K562 (cell line): ENCODE measurements at regions not wholly inside any gene's neighbourhood (a gene's known extent, or its start where the extent isn't known, plus 50 kb on each side); places are given as distances from the start of the nearest gene placed in this dataset.

ENCODE experiments used
- ATAC-seq: fragments of 200-7000 bp; cut with Tn5 transposase; 3 replicates; pipeline ENCODE4 v1.9.1; 2020; ENCODE audit warnings: moderate library complexity
- BruUV-seq: library from RNA; stranded (reverse); fragments of 400-500 nt; replicated peaks from 2 replicates; lab custom pipeline; 2021; lab: Mats Ljungman, UMichigan
- CTCF ChIA-PET: fragments of 300-600 bp; formaldehyde crosslinking; extraction: SDS; loops from one replicate; lab custom pipeline; 2021; ENCODE audit warnings: low intra/inter-chr PET ratio; lab: Yijun Ruan, JAX
- POLR2A ChIA-PET: fragments of 300-600, 350-650 bp; sonication (Branson Sonifier 250); formaldehyde crosslinking; extraction: SDS; loops from one replicate; lab custom pipeline; 2021; ENCODE audit warnings: antibody characterized with exemption, inconsistent platforms; lab: Yijun Ruan, JAX
- DNase-seq, 4 experiments: peaks; one replicate each; pipeline versions ENCODE4 v3.0.0 to v3.0.0-alpha.2; 2011 to 2018; ENCODE audit warnings: low spot score in 3 of 4, mixed read lengths in 3 of 4; ENCODE audit errors: extremely low read depth in 1 of 4
- FAIRE-seq: peaks from 2 replicates; lab custom pipeline; 2011; peaks lifted over from hg19 to GRCh38; lab: Jason Lieb, UNC
- H2AFZ ChIP-seq: 2 replicates; pipeline ENCODE4 v1.6.0; 2011; ENCODE audit warnings: low read depth, low read length, control low read depth, inconsistent platforms
- H3K27ac ChIP-seq: fragments of 200-600 bp; 3 replicates; pipeline ENCODE4 v1.8.0; 2011; ENCODE audit warnings: low read depth, mild to moderate bottlenecking, control low read depth, inconsistent platforms, low read length, moderate library complexity, mixed read lengths; ENCODE audit errors: extremely low read depth
- H3K27me3 ChIP-seq, 2 experiments: fragments of 300-600 bp in 1 of 2; 2 replicates in 1 of 2; 3 replicates in 1 of 2; pipeline versions ENCODE4 v1.6.0 to v1.8.0; 2011; ENCODE audit warnings: inconsistent platforms in 2 of 2, low read length in 2 of 2, mild to moderate bottlenecking in 1 of 2, mixed read lengths in 1 of 2, moderate library complexity in 1 of 2; ENCODE audit not compliant: control insufficient read depth in 2 of 2, insufficient read depth in 2 of 2
- H3K36me3 ChIP-seq: fragments of 300-600 bp; 3 replicates; pipeline ENCODE4 v1.8.0; 2011; ENCODE audit warnings: mild to moderate bottlenecking, low read length, inconsistent platforms; ENCODE audit not compliant: control insufficient read depth, insufficient read depth
- H3K4me1 ChIP-seq, 2 experiments: fragments of 200-600 bp in 1 of 2; replicated peaks in 1 of 2; 2 replicates in 1 of 2; 3 replicates in 1 of 2; pipeline versions ENCODE4 v1.5.1 to v1.8.0; 2011; ENCODE audit warnings: inconsistent platforms in 2 of 2, low read length in 2 of 2, mild to moderate bottlenecking in 1 of 2, mixed read lengths in 1 of 2, moderate library complexity in 1 of 2; ENCODE audit not compliant: control insufficient read depth in 2 of 2, insufficient read depth in 2 of 2
- H3K4me2 ChIP-seq: 2 replicates; pipeline ENCODE4 v1.6.1; 2011; ENCODE audit warnings: low read length, control low read depth, inconsistent platforms, mixed read lengths; ENCODE audit not compliant: insufficient read depth
- H3K4me3 ChIP-seq: fragments of 200-600 bp; sonication (generic), shearing (Covaris generic); 2 replicates; pipeline ENCODE4 v1.5.1; 2016; ENCODE audit warnings: control low read depth, inconsistent platforms
- H3K79me2 ChIP-seq: fragments of 200-600 bp; 3 replicates; pipeline ENCODE4 v1.8.0; 2011; ENCODE audit warnings: low read length, inconsistent platforms; ENCODE audit not compliant: control insufficient read depth, insufficient read depth
- H3K9ac ChIP-seq, 2 experiments: 2 replicates each; pipeline versions ENCODE4 v1.6.0 to v1.6.1; 2011; ENCODE audit warnings: low read depth in 2 of 2, low read length in 2 of 2, control low read depth in 1 of 2, inconsistent platforms in 1 of 2, mild to moderate bottlenecking in 1 of 2, mixed read lengths in 1 of 2; ENCODE audit not compliant: insufficient read depth in 1 of 2
- H3K9me1 ChIP-seq: one replicate; pipeline ENCODE4 v1.6.0; 2011; ENCODE audit warnings: inconsistent platforms, mild to moderate bottlenecking, low read length, moderate library complexity; ENCODE audit not compliant: control insufficient read depth, insufficient read depth
- H3K9me3 ChIP-seq: replicated peaks from 2 replicates; pipeline ENCODE4 v1.5.1; 2011; ENCODE audit warnings: low read depth, low read length, inconsistent platforms; ENCODE audit not compliant: control insufficient read depth, insufficient read depth
- H4K20me1 ChIP-seq: replicated peaks from 2 replicates; pipeline ENCODE4 v1.6.1; 2011; ENCODE audit warnings: low read length, inconsistent platforms, mixed read lengths; ENCODE audit not compliant: control insufficient read depth, insufficient read depth
- CXXC5 ChIP-seq: fragments of 250-450 bp; sonication (Bioruptor Pico); IDR thresholded peaks from 2 replicates; pipeline ENCODE4 v1.8.0; 2022; ENCODE audit warnings: inconsistent platforms, mild to moderate bottlenecking, moderate library complexity
- DDX20 ChIP-seq: fragments of 450-650 bp; IDR thresholded peaks from 2 replicates; pipeline ENCODE4 v1.6.1; 2016; ENCODE audit warnings: missing genetic modification characterization, low read depth, mild to moderate bottlenecking, missing compliant biosample characterization, moderate library complexity
- HMG20B ChIP-seq: fragments of 250-450 bp; sonication (Bioruptor Pico); IDR thresholded peaks from 2 replicates; pipeline ENCODE4 v1.5.0; 2021; ENCODE audit warnings: mild to moderate bottlenecking
- KDM2B ChIP-seq: fragments of 250-450 bp; sonication (Bioruptor Pico); IDR thresholded peaks from 2 replicates; pipeline ENCODE4 v1.8.0; 2021; ENCODE audit warnings: mild to moderate bottlenecking, moderate library complexity
- MCM5 ChIP-seq: fragments of 450-650 bp; IDR thresholded peaks from 2 replicates; pipeline ENCODE4 v1.6.1; 2016; ENCODE audit warnings: low read depth
- NFIC ChIP-seq: fragments of 450-650 bp; IDR thresholded peaks from 2 replicates; pipeline ENCODE4 v1.6.1; 2017; ENCODE audit warnings: mild to moderate bottlenecking, inconsistent platforms
- PCBP1 ChIP-seq: fragments of 200-400 bp; formaldehyde crosslinking; IDR thresholded peaks from 2 replicates; pipeline ENCODE4 v1.6.1; 2018; ENCODE audit warnings: mild to moderate bottlenecking, low read depth, low read length; ENCODE audit not compliant: poor library complexity, severe bottlenecking
- RUNX1 ChIP-seq: sonication (generic); IDR thresholded peaks from 2 replicates; pipeline ENCODE4 v1.6.1; 2016; ENCODE audit warnings: antibody characterized with exemption, low read depth
- SMARCA5 ChIP-seq: fragments of 450-650 bp; IDR thresholded peaks from 2 replicates; pipeline ENCODE4 v1.6.1; 2016
- TCFL5 ChIP-seq: fragments of 250-450 bp; sonication (Bioruptor Pico); conservative IDR thresholded peaks from 2 replicates; pipeline ENCODE4 v1.6.1; 2021; ENCODE audit warnings: mild to moderate bottlenecking, moderate library complexity, matching md5 sums
- ZBTB2 ChIP-seq: fragments of 450-650 bp; IDR thresholded peaks from 2 replicates; pipeline ENCODE4 v1.6.1; 2016; ENCODE audit warnings: antibody characterized with exemption
- ZFX ChIP-seq: sonication (generic); formaldehyde crosslinking; IDR thresholded peaks from 2 replicates; pipeline ENCODE4 v1.8.0; 2022; ENCODE audit warnings: mild to moderate bottlenecking, missing genetic modification reagents, moderate library complexity
- ZNF133 ChIP-seq: fragments of 250-450 bp; sonication (Bioruptor Pico); IDR thresholded peaks from 2 replicates; pipeline ENCODE4 v1.4.0; 2020; ENCODE audit warnings: mild to moderate bottlenecking
- ZNF445 ChIP-seq: fragments of 250-450 bp; sonication (Bioruptor Pico); IDR thresholded peaks from 2 replicates; pipeline ENCODE4 v1.4.0; 2020; ENCODE audit warnings: low read depth, mild to moderate bottlenecking, moderate library complexity
- ZNF551 ChIP-seq: fragments of 250-450 bp; sonication (Bioruptor Pico); IDR thresholded peaks from 2 replicates; pipeline ENCODE4 v1.5.0; 2021; ENCODE audit warnings: mild to moderate bottlenecking, moderate library complexity
- ZNF589 ChIP-seq: fragments of 200-800 bp; sonication (Bioruptor generic); IDR thresholded peaks from 2 replicates; pipeline ENCODE4 v1.6.1; 2016; ENCODE audit warnings: low read depth, missing genetic modification characterization, missing compliant biosample characterization
- ZSCAN29 ChIP-seq: fragments of 450-650 bp; IDR thresholded peaks from 2 replicates; pipeline ENCODE4 v1.6.1; 2017
- WGBS: fragments of 100-300 bp; shearing (Covaris generic); methylation state at CpG from one replicate; pipeline ENCODE4 v1.1.6; 2016; ENCODE audit warnings: low coverage, mixed read lengths; ENCODE audit not compliant: insufficient coverage; ENCODE audit errors: missing lambda C conversion rate; 5-methylcytosine and 5-hydroxymethylcytosine counted together
- in situ Hi-C: fragments of 300-500 bp; cut with MboI; formaldehyde crosslinking; loops from 4 replicates; pipeline ENCODE4 v1.15.0; 2018; ENCODE audit warnings: inconsistent platforms, mixed read lengths
- intact Hi-C: fragments of 100-400 bp; cut with micrococcal nuclease; formaldehyde crosslinking; loops from 2 replicates; pipeline ENCODE4 v1.14.2; 2022

- no CpG with 5 or more reads among the region's 2 CpGs for WGBS
These were observed 486.4 kb upstream of the ISX start for GRCh38 chr22:34579519-34579918.

GRCh38 chr22:34587357-34588356, 478.3 kb upstream of the ISX start:
- Histone ChIP-seq H3K9me3 (no peaks in the 10 kb centered on the region), H3K4me2 (no peak overlapping the region), H3K9me1 (no peaks in the 10 kb centered on the region), H4K20me1 (no peaks in the 10 kb centered on the region), H3K4me1 (no peaks in the 10 kb centered on the region), H3K27ac (no peak overlapping the region), H3K9ac (no peak overlapping the region), H3K27me3 (no peaks in the 10 kb centered on the region), H3K4me3 (no peak overlapping the region), H3K79me2 (no peaks in the 10 kb centered on the region), H3K36me3 (no peaks in the 10 kb centered on the region), H2AFZ (no peak overlapping the region)
- POLR2A ChIA-PET: no interaction called here
- DNase-seq: no peak
- no peak for ATAC-seq
- CTCF ChIA-PET: no interaction called here
- intact Hi-C loops (no loop called here), in situ Hi-C loops (no loop called here)
- no TSS peak for BruUV-seq
- FAIRE-seq: no peak
- TF ChIP-seq NFIC: no peak
- TF ChIP-seq ZBTB2: no peak
- TF ChIP-seq ZNF589 (CRISPR knock-in tag): no peak
- no peak for TF ChIP-seq TCFL5 (CRISPR knock-in tag)
- TF ChIP-seq ZNF133 (CRISPR knock-in tag): no peak
- no peak for TF ChIP-seq SMARCA5
- no peak for TF ChIP-seq ZSCAN29
- no peak for TF ChIP-seq HMG20B (CRISPR knock-in tag)
- no peak for TF ChIP-seq RUNX1
- no peak for TF ChIP-seq CXXC5 (CRISPR knock-in tag)
- no peak for TF ChIP-seq MCM5
- WGBS: 2% methylated on average over 9 of the region's 10 CpGs

More at GRCh38 chr22:34579519-34579918, 486.4 kb upstream of the ISX start:
- H3K27me3 ChIP-seq: no peaks in the 10 kb centered on the region
- FAIRE-seq (no peak), DNase-seq (no peak), ATAC-seq (no peak)
- CTCF ChIA-PET: no interaction called here
- in situ Hi-C loops: no loop called here
- H3K9me3 ChIP-seq: no peaks in the 10 kb centered on the region
- no peak overlapping the region for H3K27ac ChIP-seq
- no peaks in the 10 kb centered on the region for H3K36me3 ChIP-seq
- no peaks in the 10 kb centered on the region for H4K20me1 ChIP-seq
- BruUV-seq: no TSS peak
- no peak overlapping the region for H3K9ac ChIP-seq
- no peaks in the 10 kb centered on the region for H3K79me2 ChIP-seq
- H3K9me1 ChIP-seq: no peaks in the 10 kb centered on the region
- H3K4me1 ChIP-seq: no peaks in the 10 kb centered on the region
- H3K4me2 ChIP-seq: no peak overlapping the region
- POLR2A ChIA-PET: no interaction called here
- no peak overlapping the region for H2AFZ ChIP-seq
- no peak overlapping the region for H3K4me3 ChIP-seq
- TF ChIP-seq PCBP1 (no peak), ZNF551 (CRISPR knock-in tag) (no peak), DDX20 (tag) (no peak), KDM2B (CRISPR knock-in tag) (no peak), ZFX (CRISPR knock-in tag) (no peak), ZNF445 (CRISPR knock-in tag) (no peak)
- intact Hi-C loops: no loop called here
